A549 (cell line): ENCODE measurements at regions not wholly inside any gene's neighbourhood (a gene's known extent, or its start where the extent isn't known, plus 50 kb on each side); places are given as distances from the start of the nearest gene placed in this dataset.
"Not testable (repeated sequence)": the region's sequence is repeated elsewhere in the genome, so short reads cannot be mapped to it uniquely, and the experiment has no call there.

Source experiments
- POLR2AphosphoS2 ChIP-seq: conservative IDR thresholded peaks from 2 replicates; pipeline ENCODE4 v1.6.1; 2012; ENCODE audit warnings: low read length, improper control_type of control experiment, inconsistent platforms
- ZSCAN20 ChIP-seq: fragments of 250-450 bp; sonication (Bioruptor Pico); IDR thresholded peaks from 2 replicates; pipeline ENCODE4 v1.8.0; 2022; ENCODE audit warnings: mild to moderate bottlenecking, moderate library complexity
- TF ChIP-seq, protein P1 (sequence below): fragments of 200-600 bp; sonication (generic); IDR thresholded peaks from 2 replicates; pipeline ENCODE4 v1.6.1; 2016; ENCODE audit warnings: antibody characterized with exemption, mild to moderate bottlenecking, moderate library complexity
- TF ChIP-seq, protein P2 (sequence below): IDR thresholded peaks from 2 replicates; pipeline ENCODE4 v1.6.1; 2012

DNA sequence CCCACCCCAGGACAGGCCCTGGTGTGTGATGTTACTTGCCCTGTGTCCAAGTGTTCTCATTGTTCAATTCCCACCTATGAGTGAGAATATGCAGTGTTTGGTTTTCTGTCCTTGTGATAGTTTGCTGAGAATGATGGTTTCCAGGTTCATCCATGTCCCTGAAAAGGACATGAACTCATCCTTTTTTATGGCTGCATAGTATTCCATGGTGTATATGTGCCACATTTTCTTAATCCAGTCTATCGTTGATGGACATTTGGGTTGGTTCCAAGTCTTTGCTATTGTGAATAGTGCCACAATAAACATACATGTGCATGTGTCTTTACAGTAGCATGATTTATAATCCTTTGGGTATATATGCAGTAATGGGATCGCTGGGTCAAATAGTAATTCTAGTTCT is 340.2 kb upstream of the MEIS1 start:
- not testable (repeated sequence) for TF ChIP-seq ZSCAN20 (CRISPR knock-in tag); POLR2AphosphoS2
- TF ChIP-seq, protein P1, sequence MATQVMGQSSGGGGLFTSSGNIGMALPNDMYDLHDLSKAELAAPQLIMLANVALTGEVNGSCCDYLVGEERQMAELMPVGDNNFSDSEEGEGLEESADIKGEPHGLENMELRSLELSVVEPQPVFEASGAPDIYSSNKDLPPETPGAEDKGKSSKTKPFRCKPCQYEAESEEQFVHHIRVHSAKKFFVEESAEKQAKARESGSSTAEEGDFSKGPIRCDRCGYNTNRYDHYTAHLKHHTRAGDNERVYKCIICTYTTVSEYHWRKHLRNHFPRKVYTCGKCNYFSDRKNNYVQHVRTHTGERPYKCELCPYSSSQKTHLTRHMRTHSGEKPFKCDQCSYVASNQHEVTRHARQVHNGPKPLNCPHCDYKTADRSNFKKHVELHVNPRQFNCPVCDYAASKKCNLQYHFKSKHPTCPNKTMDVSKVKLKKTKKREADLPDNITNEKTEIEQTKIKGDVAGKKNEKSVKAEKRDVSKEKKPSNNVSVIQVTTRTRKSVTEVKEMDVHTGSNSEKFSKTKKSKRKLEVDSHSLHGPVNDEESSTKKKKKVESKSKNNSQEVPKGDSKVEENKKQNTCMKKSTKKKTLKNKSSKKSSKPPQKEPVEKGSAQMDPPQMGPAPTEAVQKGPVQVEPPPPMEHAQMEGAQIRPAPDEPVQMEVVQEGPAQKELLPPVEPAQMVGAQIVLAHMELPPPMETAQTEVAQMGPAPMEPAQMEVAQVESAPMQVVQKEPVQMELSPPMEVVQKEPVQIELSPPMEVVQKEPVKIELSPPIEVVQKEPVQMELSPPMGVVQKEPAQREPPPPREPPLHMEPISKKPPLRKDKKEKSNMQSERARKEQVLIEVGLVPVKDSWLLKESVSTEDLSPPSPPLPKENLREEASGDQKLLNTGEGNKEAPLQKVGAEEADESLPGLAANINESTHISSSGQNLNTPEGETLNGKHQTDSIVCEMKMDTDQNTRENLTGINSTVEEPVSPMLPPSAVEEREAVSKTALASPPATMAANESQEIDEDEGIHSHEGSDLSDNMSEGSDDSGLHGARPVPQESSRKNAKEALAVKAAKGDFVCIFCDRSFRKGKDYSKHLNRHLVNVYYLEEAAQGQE, result not testable (repeated sequence)
- TF ChIP-seq, protein P2, sequence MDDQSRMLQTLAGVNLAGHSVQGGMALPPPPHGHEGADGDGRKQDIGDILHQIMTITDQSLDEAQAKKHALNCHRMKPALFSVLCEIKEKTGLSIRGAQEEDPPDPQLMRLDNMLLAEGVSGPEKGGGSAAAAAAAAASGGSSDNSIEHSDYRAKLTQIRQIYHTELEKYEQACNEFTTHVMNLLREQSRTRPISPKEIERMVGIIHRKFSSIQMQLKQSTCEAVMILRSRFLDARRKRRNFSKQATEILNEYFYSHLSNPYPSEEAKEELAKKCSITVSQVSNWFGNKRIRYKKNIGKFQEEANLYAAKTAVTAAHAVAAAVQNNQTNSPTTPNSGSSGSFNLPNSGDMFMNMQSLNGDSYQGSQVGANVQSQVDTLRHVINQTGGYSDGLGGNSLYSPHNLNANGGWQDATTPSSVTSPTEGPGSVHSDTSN, result not testable (repeated sequence)
